Uterus (tissue), 2 donors: ENCODE measurements at regions not wholly inside any gene's neighbourhood (a gene's known extent, or its start where the extent isn't known, plus 50 kb on each side); places are given as distances from the start of the nearest gene placed in this dataset.

Experiments used
- CTCF ChIP-seq, 4 experiments: fragments of 200-600 bp in 2 of 4; fragments of 450-650 bp in 2 of 4; sonication (generic) in 2 of 4; IDR thresholded peaks; one replicate each; pipeline ENCODE4 v1.5.1; 2016 to 2019; ENCODE audit warnings: antibody characterized with exemption in 4 of 4, mild to moderate bottlenecking in 2 of 4, moderate library complexity in 1 of 4
- POLR2A ChIP-seq, 2 donors: fragments of 450-650 bp; IDR thresholded peaks; one replicate each; pipeline ENCODE4 v1.6.1; 2016; ENCODE audit warnings: antibody characterized with exemption in 2 of 2, mild to moderate bottlenecking in 1 of 2, moderate library complexity in 1 of 2

GRCh38 chr14:84926656-84927055 lies 603.3 kb upstream of the FLRT2 start:
- TF ChIP-seq POLR2A (IDR thresholded peaks at IDR 0.05) = no peak
- TF ChIP-seq CTCF (IDR thresholded peaks at IDR 0.05) = no peak
